ENCODE measurements at regions not wholly inside any gene's neighbourhood (a gene's known extent, or its start where the extent isn't known, plus 50 kb on each side); places are given as distances from the start of the nearest gene placed in this dataset.
"Not testable (repeated sequence)": the region's sequence is repeated elsewhere in the genome, so short reads cannot be mapped to it uniquely, and the experiment has no call there.

DNA sequence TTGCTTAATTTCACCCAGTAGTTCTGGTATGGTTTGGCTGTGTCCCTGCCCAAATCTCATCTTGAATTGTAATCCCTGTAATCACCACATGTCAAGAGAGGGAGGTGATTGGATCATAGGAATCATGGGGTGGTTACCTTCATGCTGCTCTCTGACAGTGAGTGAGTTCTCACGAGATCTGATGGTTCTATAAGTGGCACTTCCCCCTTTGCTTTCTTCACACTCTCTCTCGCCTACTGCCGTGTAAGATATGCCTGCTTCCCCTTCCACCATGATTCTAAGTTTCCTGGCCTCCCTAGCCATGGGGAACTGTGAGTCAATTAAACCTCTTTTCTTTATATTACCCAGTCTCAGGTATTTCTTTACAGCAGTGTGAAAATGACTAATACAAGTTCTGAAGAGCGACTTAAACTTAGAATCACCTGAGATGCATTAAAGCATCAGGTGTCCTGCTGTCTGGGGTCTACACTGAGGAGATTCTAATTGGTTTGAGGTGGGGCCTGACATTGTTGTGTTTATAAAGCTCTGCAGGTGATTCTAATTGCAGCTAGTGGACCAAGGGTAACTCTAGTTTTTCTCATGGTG is 82.1 kb upstream of the DTNBP1 start:
- H3K36me3 ChIP-seq (ENCODE audit: insufficient read depth in 1 of 2, low read depth in 1 of 2) = no peaks in the 10 kb centered on the region
- ATAC-seq (no peak), DNase-seq (no peak)
- TF ChIP-seq, protein P1, sequence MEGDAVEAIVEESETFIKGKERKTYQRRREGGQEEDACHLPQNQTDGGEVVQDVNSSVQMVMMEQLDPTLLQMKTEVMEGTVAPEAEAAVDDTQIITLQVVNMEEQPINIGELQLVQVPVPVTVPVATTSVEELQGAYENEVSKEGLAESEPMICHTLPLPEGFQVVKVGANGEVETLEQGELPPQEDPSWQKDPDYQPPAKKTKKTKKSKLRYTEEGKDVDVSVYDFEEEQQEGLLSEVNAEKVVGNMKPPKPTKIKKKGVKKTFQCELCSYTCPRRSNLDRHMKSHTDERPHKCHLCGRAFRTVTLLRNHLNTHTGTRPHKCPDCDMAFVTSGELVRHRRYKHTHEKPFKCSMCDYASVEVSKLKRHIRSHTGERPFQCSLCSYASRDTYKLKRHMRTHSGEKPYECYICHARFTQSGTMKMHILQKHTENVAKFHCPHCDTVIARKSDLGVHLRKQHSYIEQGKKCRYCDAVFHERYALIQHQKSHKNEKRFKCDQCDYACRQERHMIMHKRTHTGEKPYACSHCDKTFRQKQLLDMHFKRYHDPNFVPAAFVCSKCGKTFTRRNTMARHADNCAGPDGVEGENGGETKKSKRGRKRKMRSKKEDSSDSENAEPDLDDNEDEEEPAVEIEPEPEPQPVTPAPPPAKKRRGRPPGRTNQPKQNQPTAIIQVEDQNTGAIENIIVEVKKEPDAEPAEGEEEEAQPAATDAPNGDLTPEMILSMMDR (IDR thresholded peaks at IDR 0.05) = no peak
- no peak overlapping the region for H3K27ac ChIP-seq
- intact Hi-C loops (cut with DNase I) = no loop called here
- WGBS, 3 donors = 82 to 86% (median 86%) methylated on average over 4 of the region's 4 CpGs
- H3K9me3 ChIP-seq = no peaks in the 10 kb centered on the region
- H3K4me1 ChIP-seq = no peaks in the 10 kb centered on the region
- no peaks in the 10 kb centered on the region for H3K27me3 ChIP-seq (ENCODE audit: insufficient read depth in 3 of 3, low read length in 2 of 3)
- H3K4me3 ChIP-seq = no peak overlapping the region

DNA sequence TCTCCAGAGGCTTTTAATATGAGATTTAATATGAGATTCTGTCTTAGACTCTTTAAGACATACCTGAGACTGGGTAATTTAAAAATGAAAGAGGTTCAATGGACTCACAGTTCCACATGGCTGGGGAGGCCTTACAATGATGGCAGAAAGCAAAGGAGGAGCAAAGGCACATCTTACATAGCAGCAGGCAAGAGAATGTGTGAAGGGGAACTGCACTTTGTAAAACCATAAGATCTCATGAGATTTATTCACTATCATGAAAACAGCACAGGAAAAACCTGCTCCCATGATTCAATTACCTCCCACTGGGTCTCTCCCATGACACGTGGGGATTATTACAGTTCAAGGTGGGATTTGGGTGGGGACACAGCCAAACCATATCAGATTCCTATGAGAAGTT is 79.2 kb upstream of the DTNBP1 start:
- H3K27me3 ChIP-seq (ENCODE audit: insufficient read depth in 3 of 3, low read length in 2 of 3); H3K36me3 ChIP-seq (ENCODE audit: insufficient read depth in 1 of 2, low read depth in 1 of 2); H3K9me3 ChIP-seq; ATAC-seq; intact Hi-C loops (cut with DNase I); H3K4me1 ChIP-seq; H3K4me3 ChIP-seq; H3K27ac ChIP-seq; DNase-seq: not testable (repeated sequence)
- 34 to 46% (median 35%) methylated on average over 1 of the region's 1 CpG for WGBS, 3 donors

DNA sequence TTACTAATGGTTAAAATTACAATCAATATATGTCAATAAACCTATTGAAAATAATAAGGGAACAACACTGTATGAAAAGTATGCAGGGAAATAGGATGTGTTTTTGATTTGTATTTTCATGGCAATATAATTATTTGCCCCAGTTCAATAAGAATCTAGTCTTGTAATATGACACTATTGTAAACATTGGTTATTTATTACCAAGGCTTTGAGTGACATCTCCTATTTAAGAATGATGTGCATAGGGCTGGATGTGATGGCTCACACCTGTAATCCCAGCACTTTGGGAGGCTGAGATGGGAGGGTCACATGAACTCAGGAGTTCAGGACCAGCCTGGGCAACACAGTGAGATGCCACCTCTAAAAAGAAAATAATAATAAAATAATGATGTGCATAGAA is 78.6 kb upstream of the DTNBP1 start:
- no peaks in the 10 kb centered on the region for H3K27me3 ChIP-seq (ENCODE audit: insufficient read depth in 3 of 3, low read length in 2 of 3)
- ATAC-seq (no peak), DNase-seq (no peak)
- H3K4me3 ChIP-seq = no peak overlapping the region
- H3K36me3 ChIP-seq (ENCODE audit: insufficient read depth in 1 of 2, low read depth in 1 of 2) = no peaks in the 10 kb centered on the region
- H3K9me3 ChIP-seq = no peaks in the 10 kb centered on the region
- intact Hi-C loops (cut with DNase I) = no loop called here
- H3K4me1 ChIP-seq = no peaks in the 10 kb centered on the region
- TF ChIP-seq, protein P1 (IDR thresholded peaks at IDR 0.05) = no peak
- no peak overlapping the region for H3K27ac ChIP-seq

DNA sequence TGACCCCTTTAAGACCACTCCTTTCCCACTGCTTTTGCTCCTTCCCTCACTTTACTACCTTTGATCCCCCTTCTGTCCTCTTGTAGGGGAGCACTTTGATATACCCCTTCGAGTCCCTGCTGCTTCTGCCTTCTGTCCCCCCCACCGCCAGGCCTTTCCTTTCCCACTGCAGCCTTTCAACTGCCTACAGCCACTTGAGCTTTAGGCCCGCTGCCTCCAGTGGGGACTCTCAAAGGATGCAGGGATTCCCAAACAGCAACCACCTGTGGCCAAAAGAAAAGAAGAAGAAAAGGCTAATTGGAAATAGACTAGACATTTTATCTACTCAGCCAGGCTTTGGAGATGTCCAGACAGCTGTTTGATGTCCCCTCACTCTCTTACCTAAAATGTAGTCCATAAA is 77.0 kb upstream of the DTNBP1 start:
- peaks cover 10% of the 10 kb centered on the region for H3K4me1 ChIP-seq
- H3K36me3 ChIP-seq (ENCODE audit: insufficient read depth in 1 of 2, low read depth in 1 of 2) = no peaks in the 10 kb centered on the region
- intact Hi-C loops (cut with DNase I) = no loop called here
- no peaks in the 10 kb centered on the region for H3K27me3 ChIP-seq (ENCODE audit: insufficient read depth in 3 of 3, low read length in 2 of 3)
- no peak for ATAC-seq
- 79 to 92% (median 82%) methylated on average over 3 of the region's 3 CpGs for WGBS, 3 donors
- no peak for DNase-seq
- no peaks in the 10 kb centered on the region for H3K9me3 ChIP-seq
- H3K4me3 ChIP-seq = no peak overlapping the region
- TF ChIP-seq, protein P1 (IDR thresholded peaks at IDR 0.05) = no peak
- no peak overlapping the region for H3K27ac ChIP-seq

DNA sequence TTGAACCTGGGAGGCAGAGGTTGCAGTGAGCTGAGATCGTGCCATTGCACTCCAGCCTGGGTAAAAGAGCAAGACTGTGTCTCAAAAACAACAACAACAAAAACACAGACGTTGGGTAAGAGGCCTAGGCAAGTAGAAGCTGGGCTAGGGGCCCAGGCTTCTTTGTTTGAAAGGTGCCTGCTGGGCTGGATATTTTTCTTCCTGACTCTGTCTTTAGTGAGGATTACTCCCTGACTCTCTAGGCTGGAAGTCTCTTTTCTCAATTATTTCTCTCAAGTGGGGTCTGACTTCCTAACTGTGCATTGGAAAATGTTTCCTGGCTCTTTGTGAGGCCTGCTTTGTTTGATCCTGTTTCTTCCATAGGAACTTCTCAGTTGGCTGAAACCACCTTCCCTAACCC is 76.5 kb upstream of the DTNBP1 start:
- WGBS, 3 donors = 56 to 68% (median 62%) methylated on average over 2 of the region's 2 CpGs
- peaks cover 14% of the 10 kb centered on the region for H3K4me1 ChIP-seq
- intact Hi-C loops (cut with DNase I) = no loop called here
- H3K9me3 ChIP-seq = no peaks in the 10 kb centered on the region
- H3K4me3 ChIP-seq = no peak overlapping the region
- no peaks in the 10 kb centered on the region for H3K36me3 ChIP-seq (ENCODE audit: insufficient read depth in 1 of 2, low read depth in 1 of 2)
- no peaks in the 10 kb centered on the region for H3K27me3 ChIP-seq (ENCODE audit: insufficient read depth in 3 of 3, low read length in 2 of 3)
- DNase-seq (no peak), ATAC-seq (no peak)
- no peak overlapping the region for H3K27ac ChIP-seq
- TF ChIP-seq, protein P1 (IDR thresholded peaks at IDR 0.05) = no peak

DNA sequence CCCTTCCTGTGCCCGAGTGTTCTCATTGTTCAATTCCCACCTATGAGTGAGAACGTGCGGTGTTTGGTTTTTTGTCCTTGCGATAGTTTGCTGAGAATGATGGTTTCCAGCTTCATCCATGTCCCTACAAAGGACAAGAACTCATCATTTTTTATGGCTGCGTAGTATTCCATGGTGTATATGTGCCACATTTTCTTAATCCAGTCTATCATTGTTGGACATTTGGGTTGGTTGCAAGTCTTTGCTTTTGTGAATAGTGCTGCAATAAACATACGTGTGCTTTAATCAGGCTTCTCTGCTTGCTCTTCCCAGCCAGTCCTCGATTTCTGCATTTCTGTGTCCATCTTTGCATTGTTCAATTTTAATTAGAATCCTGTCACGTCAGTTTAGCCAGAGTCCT is 75.4 kb upstream of the DTNBP1 start:
- DNase-seq; ATAC-seq; H3K4me3 ChIP-seq; H3K36me3 ChIP-seq (ENCODE audit: insufficient read depth in 1 of 2, low read depth in 1 of 2); H3K27me3 ChIP-seq (ENCODE audit: insufficient read depth in 3 of 3, low read length in 2 of 3); H3K9me3 ChIP-seq; H3K27ac ChIP-seq; intact Hi-C loops (cut with DNase I): not testable (repeated sequence)
- WGBS, 3 donors = 78 to 90% (median 88%) methylated on average over 5 to 8 of the region's 8 CpGs
- peaks cover 16% of the 10 kb centered on the region for H3K4me1 ChIP-seq
